H9 (cell line): ENCODE measurements at regions not wholly inside any gene's neighbourhood (a gene's known extent, or its start where the extent isn't known, plus 50 kb on each side); places are given as distances from the start of the nearest gene placed in this dataset.

Experiments
- DNase-seq: peaks from one replicate; pipeline ENCODE4 v3.0.0-alpha.2; 2017
- H2AFZ ChIP-seq: one replicate; pipeline ENCODE4 v1.6.1; 2013; ENCODE audit warnings: mild to moderate bottlenecking, low read length, control low read depth, moderate library complexity
- H2AK5ac ChIP-seq: 2 replicates; pipeline ENCODE4 v1.6.1; 2013; ENCODE audit warnings: low read length, control low read depth, mixed read lengths; ENCODE audit not compliant: insufficient read length
- H2BK120ac ChIP-seq: one replicate; pipeline ENCODE4 v1.6.1; 2013; ENCODE audit warnings: low read depth, mild to moderate bottlenecking, low read length, control low read depth, inconsistent platforms; ENCODE audit not compliant: poor library complexity, severe bottlenecking
- H2BK12ac ChIP-seq: 2 replicates; pipeline ENCODE4 v1.6.1; 2013; ENCODE audit warnings: low read length, control low read depth, mixed read lengths, low read depth; ENCODE audit not compliant: insufficient read length
- H2BK15ac ChIP-seq: 2 replicates; pipeline ENCODE4 v1.6.1; 2013; ENCODE audit warnings: low read depth, low read length, control low read depth
- H2BK20ac ChIP-seq: one replicate; pipeline ENCODE4 v1.6.1; 2013; ENCODE audit warnings: low read depth, mild to moderate bottlenecking, low read length, control low read depth, inconsistent platforms; ENCODE audit not compliant: poor library complexity, severe bottlenecking
- H2BK5ac ChIP-seq: 2 replicates; pipeline ENCODE4 v1.6.1; 2013; ENCODE audit warnings: low read length, control low read depth, mixed read lengths; ENCODE audit not compliant: insufficient read length
- H3K14ac ChIP-seq: 2 replicates; pipeline ENCODE4 v1.6.1; 2013; ENCODE audit warnings: low read length, control low read depth; ENCODE audit not compliant: insufficient read depth
- H3K18ac ChIP-seq: 2 replicates; pipeline ENCODE4 v1.6.1; 2013; ENCODE audit warnings: low read depth, mild to moderate bottlenecking, mixed read lengths, low read length, control low read depth; ENCODE audit not compliant: insufficient read length
- H3K23ac ChIP-seq: 2 replicates; pipeline ENCODE4 v1.6.1; 2013; ENCODE audit warnings: low read length, control low read depth, mixed read lengths, low read depth; ENCODE audit not compliant: insufficient read length
- H3K23me2 ChIP-seq: 2 replicates; pipeline ENCODE4 v1.6.1; 2013; ENCODE audit warnings: low read depth, mild to moderate bottlenecking, mixed read lengths, low read length, control low read depth; ENCODE audit not compliant: insufficient read length, poor library complexity, severe bottlenecking
- H3K27ac ChIP-seq: 2 replicates; pipeline ENCODE4 v1.5.1; 2013; ENCODE audit warnings: low read length, control low read depth, mixed read lengths, low read depth; ENCODE audit not compliant: insufficient read length
- H3K27me3 ChIP-seq: 2 replicates; pipeline ENCODE4 v1.6.1; 2013; ENCODE audit warnings: low read length, control low read depth, inconsistent platforms; ENCODE audit not compliant: insufficient read depth
- H3K4ac ChIP-seq: 2 replicates; pipeline ENCODE4 v1.6.1; 2013; ENCODE audit warnings: low read depth, mild to moderate bottlenecking, control low read depth, inconsistent platforms, low read length, moderate library complexity
- H3K4me1 ChIP-seq: 2 replicates; pipeline ENCODE4 v1.6.1; 2013; ENCODE audit warnings: low read length, control low read depth, inconsistent platforms; ENCODE audit not compliant: insufficient read depth
- H3K4me2 ChIP-seq: 2 replicates; pipeline ENCODE4 v1.6.1; 2013; ENCODE audit warnings: low read length, control low read depth, mixed read lengths; ENCODE audit not compliant: insufficient read length, insufficient read depth
- H3K56ac ChIP-seq: 2 replicates; pipeline ENCODE4 v1.6.1; 2013; ENCODE audit warnings: low read depth, mild to moderate bottlenecking, mixed read lengths, low read length, control low read depth; ENCODE audit not compliant: insufficient read length
- H3K79me1 ChIP-seq: 2 replicates; pipeline ENCODE4 v1.6.1; 2013; ENCODE audit warnings: low read depth, mild to moderate bottlenecking, moderate library complexity, low read length, control low read depth, inconsistent platforms; ENCODE audit not compliant: insufficient read depth, poor library complexity, severe bottlenecking
- H3K79me2 ChIP-seq: 2 replicates; pipeline ENCODE4 v1.6.1; 2013; ENCODE audit warnings: low read length, control low read depth, inconsistent platforms; ENCODE audit not compliant: insufficient read depth
- H3K9ac ChIP-seq: 2 replicates; pipeline ENCODE4 v1.6.1; 2013; ENCODE audit warnings: low read length, control low read depth, mixed read lengths; ENCODE audit not compliant: insufficient read length; ENCODE audit errors: extremely low read depth
- H3K9me3 ChIP-seq: one replicate; pipeline ENCODE4 v1.6.1; 2013; ENCODE audit warnings: low read depth, low read length, inconsistent platforms; ENCODE audit not compliant: control insufficient read depth
- H3T11ph ChIP-seq: one replicate; pipeline ENCODE4 v1.6.1; 2013; ENCODE audit warnings: mild to moderate bottlenecking, low read length, control low read depth, inconsistent platforms
- H4K20me1 ChIP-seq: one replicate; pipeline ENCODE4 v1.6.1; 2013; ENCODE audit not compliant: control insufficient read depth, insufficient read length, insufficient read depth
- H4K5ac ChIP-seq: 2 replicates; pipeline ENCODE4 v1.6.1; 2013; ENCODE audit warnings: low read depth, mild to moderate bottlenecking, mixed read lengths, low read length, control low read depth; ENCODE audit not compliant: insufficient read length
- H4K8ac ChIP-seq: replicated peaks from 2 replicates; pipeline ENCODE4 v1.6.1; 2013; ENCODE audit warnings: low read length, control low read depth, mixed read lengths, low read depth; ENCODE audit not compliant: insufficient read length
- H4K91ac ChIP-seq: 2 replicates; pipeline ENCODE4 v1.6.1; 2013; ENCODE audit warnings: low read depth, mild to moderate bottlenecking, moderate library complexity, mixed read lengths, low read length, control low read depth; ENCODE audit not compliant: insufficient read length
- H3K27ac Mint-ChIP-seq, 3 experiments: 2 replicates in 2 of 3; 3 replicates in 1 of 3; pipeline ENCODE4 v1.8.0; 2020 to 2021; ENCODE audit warnings: mixed read lengths in 3 of 3, mild to moderate bottlenecking in 1 of 3, moderate library complexity in 1 of 3
- H3K27me3 Mint-ChIP-seq: 2 replicates; pipeline ENCODE4 v1.8.0; 2021; ENCODE audit warnings: low read depth, mild to moderate bottlenecking, moderate library complexity, mixed read lengths
- H3K36me3 Mint-ChIP-seq, 3 experiments: 2 replicates in 2 of 3; 3 replicates in 1 of 3; pipeline ENCODE4 v1.8.0; 2020 to 2021; ENCODE audit warnings: low read depth in 3 of 3, mixed read lengths in 3 of 3; ENCODE audit not compliant: insufficient read depth in 1 of 3
- H3K4me1 Mint-ChIP-seq, 2 experiments: 2 replicates each; pipeline ENCODE4 v1.8.0; 2020; ENCODE audit warnings: mixed read lengths in 2 of 2
- H3K4me3 Mint-ChIP-seq, 2 experiments: 2 replicates in 1 of 2; 3 replicates in 1 of 2; pipeline ENCODE4 v1.8.0; 2020 to 2021; ENCODE audit warnings: mild to moderate bottlenecking in 2 of 2, mixed read lengths in 2 of 2, moderate library complexity in 1 of 2
- H3K9me3 Mint-ChIP-seq, 2 experiments: 2 replicates in 1 of 2; 3 replicates in 1 of 2; pipeline ENCODE4 v1.8.0; 2020; ENCODE audit warnings: mild to moderate bottlenecking in 2 of 2, mixed read lengths in 2 of 2, moderate library complexity in 1 of 2
- CTCF ChIP-seq: fragments of 200-600 bp; sonication (generic); conservative IDR thresholded peaks from 3 replicates; pipeline ENCODE4 v1.8.0; 2021; ENCODE audit warnings: antibody characterized with exemption, mild to moderate bottlenecking
- WGBS: extraction: QIAGEN DNeasy Blood & Tissue Kit; methylation state at CpG from one replicate; pipeline ENCODE4 v1.1.7; 2013; ENCODE audit warnings: missing lambda C conversion rate, low lambda C conversion rate, mixed read lengths; ENCODE audit not compliant: insufficient read length; ENCODE audit errors: extremely low coverage; 5-methylcytosine and 5-hydroxymethylcytosine counted together

DNA sequence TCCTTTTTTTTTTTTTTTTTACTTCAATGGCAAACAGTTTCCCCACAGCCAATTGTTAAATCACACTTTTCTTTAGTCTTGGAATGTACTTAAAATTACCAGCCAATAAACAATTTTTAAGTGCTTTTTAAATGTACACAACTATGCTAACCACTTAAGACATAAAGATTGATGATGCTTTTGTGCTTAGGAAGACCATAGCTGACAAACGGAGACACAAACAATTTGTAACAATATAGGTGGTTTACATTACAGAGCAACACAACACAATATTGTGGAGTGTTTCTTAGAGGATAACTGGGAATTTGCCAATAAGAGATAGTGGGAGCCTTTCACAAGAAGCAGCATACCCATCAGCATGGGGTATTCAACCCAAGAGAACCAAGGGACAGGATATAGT, 798.5 kb upstream of the IGFBP3 start:
- H3K4me3 Mint-ChIP-seq, result no peak overlapping the region
- no peaks in the 10 kb centered on the region for H3K9me3 ChIP-seq

More for the DNA sequence above, 798.5 kb upstream of the IGFBP3 start:
- Histone ChIP-seq H2BK5ac (no peak overlapping the region), H3K14ac (no peak overlapping the region), H3K27ac (no peak overlapping the region), H3T11ph (no peak overlapping the region), H3K4me2 (no peak overlapping the region), H3K23ac (no peak overlapping the region), H4K20me1 (no peaks in the 10 kb centered on the region), H2AFZ (no peak overlapping the region), H4K8ac (no peak overlapping the region), H2BK20ac (no peak overlapping the region), H4K5ac (no peak overlapping the region), H2BK120ac (no peak overlapping the region), H3K27me3 (no peaks in the 10 kb centered on the region), H4K91ac (no peak overlapping the region), H3K23me2 (no peaks in the 10 kb centered on the region), H2AK5ac (no peak overlapping the region), H3K56ac (no peak overlapping the region), H2BK12ac (no peak overlapping the region), H3K4ac (no peak overlapping the region), H3K4me1 (no peaks in the 10 kb centered on the region), H3K79me2 (no peaks in the 10 kb centered on the region), H3K79me1 (no peaks in the 10 kb centered on the region), H3K9ac (no peak overlapping the region), H3K18ac (no peak overlapping the region), H2BK15ac (no peak overlapping the region)
- WGBS, result no CpG with 5 or more reads among the region's 1 CpG
- no peak for TF ChIP-seq CTCF
- H3K27me3 Mint-ChIP-seq, result no peaks in the 10 kb centered on the region; the same call in 1 of the 2 replicates
- H3K4me1 Mint-ChIP-seq, result no peaks in the 10 kb centered on the region
- no peaks in the 10 kb centered on the region; a peak in 1 of 5 replicates for H3K9me3 Mint-ChIP-seq
- no peak overlapping the region for H3K27ac Mint-ChIP-seq
- no peak for DNase-seq
- no peaks in the 10 kb centered on the region for H3K36me3 Mint-ChIP-seq
